ENCODE measurements at regions not wholly inside any gene's neighbourhood (a gene's known extent, or its start where the extent isn't known, plus 50 kb on each side); places are given as distances from the start of the nearest gene placed in this dataset.

DNA sequence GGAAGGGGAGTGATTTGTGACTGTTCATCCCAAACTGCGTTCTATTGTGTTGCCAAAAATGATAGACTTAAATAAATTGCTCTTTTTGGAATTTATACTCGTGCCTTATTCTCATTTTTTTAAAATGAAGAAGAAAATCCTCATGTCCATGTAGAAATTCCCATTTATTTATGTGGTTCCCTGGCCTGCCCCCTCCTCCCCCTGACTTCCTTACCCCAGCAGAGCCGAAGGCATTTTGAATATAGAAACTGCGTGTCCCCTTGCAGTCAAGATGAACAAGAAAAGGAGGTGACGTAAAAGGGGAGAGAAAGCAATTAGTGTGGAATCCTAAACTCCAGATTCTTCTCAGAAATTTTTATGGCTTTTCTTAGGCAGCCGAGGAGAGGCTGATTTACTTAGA, 126.1 kb downstream of the FAM204A start:
- Histone ChIP-seq H3K36me3 (ENCODE audit: insufficient read depth, low read length) (no peaks in the 10 kb centered on the region), H3K9me3 (ENCODE audit: insufficient read depth, low read depth, low read length) (no peaks in the 10 kb centered on the region), H3K27ac (ENCODE audit: low read depth, low read length) (no peak overlapping the region), H3K9ac (ENCODE audit: low read depth, low read length) (no peak overlapping the region), H3K4me1 (ENCODE audit: insufficient read depth, low read length) (no peaks in the 10 kb centered on the region), H3K27me3 (ENCODE audit: insufficient read depth, low read length) (no peaks in the 10 kb centered on the region), H3K4me3 (ENCODE audit: low read length) (no peak overlapping the region)
- 79% methylated on average over 6 of the region's 6 CpGs for WGBS

DNA sequence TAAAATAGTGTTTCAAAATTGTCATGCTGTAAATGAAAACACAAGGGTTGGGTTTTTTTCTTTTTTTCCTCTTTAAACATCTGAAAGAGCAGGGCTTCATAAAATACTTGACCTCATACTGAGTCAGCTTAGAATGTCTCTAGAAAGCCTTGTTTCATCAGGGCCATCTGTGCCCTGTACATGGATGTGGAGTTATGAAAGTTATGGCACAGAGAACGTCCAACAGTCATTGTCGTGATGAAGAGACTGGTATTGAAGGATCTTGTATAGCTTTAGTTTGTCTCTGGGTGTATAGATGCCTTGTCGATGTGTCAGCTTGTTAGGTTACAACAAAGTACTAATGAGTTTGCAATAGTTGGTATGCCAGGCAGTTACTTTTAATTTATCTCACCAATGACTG, 127.3 kb downstream of the FAM204A start:
- Histone ChIP-seq H3K36me3 (ENCODE audit: insufficient read depth, low read length) (no peaks in the 10 kb centered on the region), H3K4me3 (ENCODE audit: low read length) (no peak overlapping the region), H3K9ac (ENCODE audit: low read depth, low read length) (no peak overlapping the region), H3K27me3 (ENCODE audit: insufficient read depth, low read length) (no peaks in the 10 kb centered on the region), H3K27ac (ENCODE audit: low read depth, low read length) (no peak overlapping the region), H3K9me3 (ENCODE audit: insufficient read depth, low read depth, low read length) (no peaks in the 10 kb centered on the region), H3K4me1 (ENCODE audit: insufficient read depth, low read length) (no peaks in the 10 kb centered on the region)
- WGBS, result 94% methylated on average over 3 of the region's 3 CpGs

DNA sequence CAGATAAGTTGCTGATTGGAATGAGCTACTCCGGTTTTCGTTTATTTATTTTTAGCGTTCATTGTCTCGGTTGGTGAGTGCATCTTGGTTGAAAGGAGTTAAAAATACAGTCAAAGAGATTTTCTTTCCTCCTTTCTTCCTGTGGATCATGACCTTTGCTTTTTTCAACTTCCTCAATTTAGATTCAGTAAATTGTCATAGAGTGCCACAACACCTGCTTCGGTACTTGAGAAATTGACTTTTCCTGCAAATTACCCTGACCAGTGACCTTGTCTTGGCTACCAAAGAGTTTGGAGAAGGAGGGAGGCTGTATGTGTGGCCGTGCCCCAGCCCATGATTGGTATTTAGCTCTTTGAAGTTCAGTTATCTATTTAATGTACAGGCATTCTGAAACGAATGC, 128.7 kb downstream of the FAM204A start:
- H3K4me3 ChIP-seq (ENCODE audit: low read length), result no peak overlapping the region
- no peaks in the 10 kb centered on the region for H3K27me3 ChIP-seq (ENCODE audit: insufficient read depth, low read length)
- H3K27ac ChIP-seq (ENCODE audit: low read depth, low read length), result no peak overlapping the region
- H3K36me3 ChIP-seq (ENCODE audit: insufficient read depth, low read length), result no peaks in the 10 kb centered on the region
- no peaks in the 10 kb centered on the region for H3K9me3 ChIP-seq (ENCODE audit: insufficient read depth, low read depth, low read length)
- 85% methylated on average over 6 of the region's 7 CpGs for WGBS
- no peak overlapping the region for H3K9ac ChIP-seq (ENCODE audit: low read depth, low read length)
- H3K4me1 ChIP-seq (ENCODE audit: insufficient read depth, low read length), result no peaks in the 10 kb centered on the region

DNA sequence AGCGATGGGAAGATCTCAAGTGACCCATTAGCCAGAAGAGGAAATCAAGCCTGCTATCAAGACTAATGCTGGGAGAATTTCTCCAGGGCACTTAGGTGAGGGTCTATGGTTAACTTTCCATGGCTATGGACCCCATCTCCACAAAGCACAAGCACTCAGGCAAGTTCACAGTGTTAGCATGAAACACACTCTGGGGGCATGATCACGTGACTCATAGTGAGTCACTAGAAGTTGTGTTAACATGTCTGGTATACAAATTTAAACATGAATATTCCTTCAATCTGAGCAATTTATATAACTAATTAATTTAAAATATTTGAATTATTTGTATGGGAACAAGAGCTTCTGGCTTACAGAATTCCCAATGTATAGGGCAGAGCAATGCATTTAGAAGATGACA, 131.8 kb downstream of the FAM204A start:
- Histone ChIP-seq H3K27me3 (ENCODE audit: insufficient read depth, low read length) (no peaks in the 10 kb centered on the region), H3K27ac (ENCODE audit: low read depth, low read length) (no peak overlapping the region), H3K9me3 (ENCODE audit: insufficient read depth, low read depth, low read length) (no peaks in the 10 kb centered on the region), H3K9ac (ENCODE audit: low read depth, low read length) (no peak overlapping the region), H3K4me1 (ENCODE audit: insufficient read depth, low read length) (peaks cover 7% of the 10 kb centered on the region), H3K36me3 (ENCODE audit: insufficient read depth, low read length) (no peaks in the 10 kb centered on the region), H3K4me3 (ENCODE audit: low read length) (no peak overlapping the region)
- WGBS, result 100% methylated on average over 2 of the region's 2 CpGs

DNA sequence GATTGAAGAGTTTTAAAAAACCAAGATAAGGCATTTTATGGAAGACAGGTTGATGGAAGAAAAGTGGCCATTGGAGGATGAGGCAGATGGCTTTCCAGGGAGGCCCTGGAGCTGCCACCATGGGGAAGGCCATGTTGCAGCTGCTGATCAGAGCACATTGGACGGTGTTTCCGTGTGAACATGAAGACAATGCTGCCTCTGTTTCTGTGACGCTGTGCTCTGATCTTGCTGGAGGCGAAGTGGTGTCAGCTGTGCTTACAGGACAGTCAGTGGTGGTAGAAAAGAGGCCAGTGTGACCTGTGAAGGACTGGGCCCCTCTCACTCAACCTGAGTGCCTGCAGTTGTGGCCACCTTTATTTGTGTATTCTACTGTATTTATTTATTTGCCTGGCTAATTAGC, 132.9 kb downstream of the FAM204A start:
- H3K4me3 ChIP-seq (ENCODE audit: low read length), result no peak overlapping the region
- no peak overlapping the region for H3K9ac ChIP-seq (ENCODE audit: low read depth, low read length)
- H3K27ac ChIP-seq (ENCODE audit: low read depth, low read length), result no peak overlapping the region
- no peaks in the 10 kb centered on the region for H3K36me3 ChIP-seq (ENCODE audit: insufficient read depth, low read length)
- no peaks in the 10 kb centered on the region for H3K9me3 ChIP-seq (ENCODE audit: insufficient read depth, low read depth, low read length)
- H3K27me3 ChIP-seq (ENCODE audit: insufficient read depth, low read length), result no peaks in the 10 kb centered on the region; the same call in 1 of the 2 replicates
- peaks cover 16% of the 10 kb centered on the region for H3K4me1 ChIP-seq (ENCODE audit: insufficient read depth, low read length)
- WGBS, result 89% methylated on average over 4 of the region's 4 CpGs

DNA sequence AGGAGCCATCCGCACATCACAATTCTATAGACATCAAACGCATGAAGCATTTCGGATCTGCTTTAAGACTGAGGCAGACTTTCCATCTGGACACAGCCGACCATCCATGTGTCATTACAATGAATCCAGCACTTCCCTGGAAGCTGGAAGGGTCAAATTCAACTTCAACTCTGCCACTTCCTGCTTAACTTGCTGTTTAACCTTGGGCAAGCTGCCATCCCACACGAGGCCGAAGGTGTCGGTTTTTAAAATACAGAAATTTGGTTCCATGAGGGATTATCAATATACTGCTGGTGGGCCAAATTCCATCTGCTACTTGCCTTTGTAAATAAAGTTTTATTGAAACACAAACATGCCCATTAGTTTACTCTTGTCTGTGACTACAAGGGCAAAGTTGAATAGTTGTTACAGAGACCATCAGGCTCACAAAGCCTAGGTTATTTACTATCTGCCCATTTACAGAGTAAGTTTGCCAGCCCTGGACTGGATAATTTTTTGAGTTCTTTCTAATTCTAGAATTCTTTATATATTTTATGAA, 134.6 kb downstream of the FAM204A start:
- 93% methylated on average over 7 of the region's 7 CpGs for WGBS
- H3K27me3 ChIP-seq (ENCODE audit: insufficient read depth, low read length), result peaks cover 13% of the 10 kb centered on the region; the same call in 1 of the 2 replicates
- no peaks in the 10 kb centered on the region for H3K9me3 ChIP-seq (ENCODE audit: insufficient read depth, low read depth, low read length)
- H3K4me3 ChIP-seq (ENCODE audit: low read length), result no peak overlapping the region
- H3K9ac ChIP-seq (ENCODE audit: low read depth, low read length), result no peak overlapping the region
- no peaks in the 10 kb centered on the region for H3K36me3 ChIP-seq (ENCODE audit: insufficient read depth, low read length)
- no peak overlapping the region for H3K27ac ChIP-seq (ENCODE audit: low read depth, low read length)
- peaks cover 31% of the 10 kb centered on the region for H3K4me1 ChIP-seq (ENCODE audit: insufficient read depth, low read length)

DNA sequence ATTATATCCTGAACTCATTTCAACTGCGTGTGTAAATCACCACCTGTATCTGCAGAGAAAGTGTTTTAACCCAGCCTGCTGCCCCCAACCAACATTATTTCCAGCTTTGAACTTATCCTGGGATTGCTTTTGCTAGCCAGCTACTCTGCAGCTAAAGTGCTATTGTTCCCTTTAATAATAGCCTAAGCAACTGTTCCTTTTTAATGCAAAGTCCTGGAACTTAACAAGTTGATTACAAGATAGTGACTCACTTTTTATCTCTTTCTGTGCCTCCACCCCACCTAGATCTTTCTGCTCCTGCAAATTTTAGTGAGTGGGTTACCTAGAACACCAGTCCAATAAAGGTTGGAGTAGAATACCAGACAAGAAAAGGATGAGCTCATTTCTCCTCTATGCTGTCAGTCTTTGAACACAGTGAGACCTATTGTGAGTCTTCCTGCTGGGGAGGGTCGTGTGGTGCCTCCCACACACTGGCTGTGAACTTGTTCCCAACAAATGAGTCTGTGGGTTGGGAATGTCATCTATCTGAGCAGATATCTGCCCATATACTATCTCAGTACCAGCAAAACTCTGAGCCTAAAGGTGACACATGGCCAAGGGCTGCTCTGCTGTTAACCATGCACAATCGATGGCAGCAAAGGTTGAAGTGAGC, 137.7 kb downstream of the FAM204A start:
- WGBS, result 36% methylated on average over 3 of the region's 3 CpGs
- H3K27ac ChIP-seq (ENCODE audit: low read depth, low read length), result no peak overlapping the region

GRCh38 chr10:118203461-118203860, 138.7 kb downstream of the FAM204A start:
- Histone ChIP-seq H3K36me3 (ENCODE audit: insufficient read depth, low read length) (no peaks in the 10 kb centered on the region), H3K9me3 (ENCODE audit: insufficient read depth, low read depth, low read length) (no peaks in the 10 kb centered on the region), H3K27me3 (ENCODE audit: insufficient read depth, low read length) (peaks cover 13% of the 10 kb centered on the region; the same call in 1 of the 2 replicates), H3K27ac (ENCODE audit: low read depth, low read length) (no peak overlapping the region), H3K4me3 (ENCODE audit: low read length) (no peak overlapping the region), H3K4me1 (ENCODE audit: insufficient read depth, low read length) (peaks cover 31% of the 10 kb centered on the region), H3K9ac (ENCODE audit: low read depth, low read length) (no peak overlapping the region)
- whole genome bisulfite sequencing, result no CpG with 5 or more reads among the region's 2 CpGs

More for the DNA sequence above, 137.7 kb downstream of the FAM204A start:
- no peak overlapping the region for H3K9ac ChIP-seq (ENCODE audit: low read depth, low read length)
- H3K27me3 ChIP-seq (ENCODE audit: insufficient read depth, low read length), result peaks cover 13% of the 10 kb centered on the region; the same call in 1 of the 2 replicates
- H3K9me3 ChIP-seq (ENCODE audit: insufficient read depth, low read depth, low read length), result no peaks in the 10 kb centered on the region
- H3K36me3 ChIP-seq (ENCODE audit: insufficient read depth, low read length), result no peaks in the 10 kb centered on the region
- H3K4me3 ChIP-seq (ENCODE audit: low read length), result peak overlapping the region; percentile 7; the same call in 1 of the 2 replicates
- H3K4me1 ChIP-seq (ENCODE audit: insufficient read depth, low read length), result peaks cover 31% of the 10 kb centered on the region

DNA sequence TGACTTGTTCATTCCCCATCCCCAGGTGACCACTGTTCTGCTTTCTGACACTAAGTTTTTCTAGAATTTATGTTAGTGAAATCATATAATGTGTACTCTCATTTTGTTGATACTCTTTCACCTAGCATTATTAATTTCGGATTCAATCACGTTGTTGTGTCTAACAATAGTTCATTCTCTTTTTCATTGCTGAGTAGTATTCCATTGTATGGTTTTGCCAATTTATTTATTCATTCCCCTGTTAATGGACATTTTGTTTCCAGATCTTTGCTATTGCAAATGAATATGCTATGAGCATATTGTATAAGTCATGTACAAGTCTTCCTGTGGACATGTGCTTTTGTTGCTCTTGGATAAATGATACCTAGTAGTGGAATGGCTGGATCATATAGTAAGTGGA, 146.4 kb downstream of the FAM204A start:
- no peaks in the 10 kb centered on the region for H3K4me1 ChIP-seq (ENCODE audit: insufficient read depth, low read length)
- H3K27me3 ChIP-seq (ENCODE audit: insufficient read depth, low read length), result no peaks in the 10 kb centered on the region
- no peak overlapping the region for H3K27ac ChIP-seq (ENCODE audit: low read depth, low read length)
- no peaks in the 10 kb centered on the region for H3K9me3 ChIP-seq (ENCODE audit: insufficient read depth, low read depth, low read length)
- no peak overlapping the region for H3K9ac ChIP-seq (ENCODE audit: low read depth, low read length)
- H3K4me3 ChIP-seq (ENCODE audit: low read length), result no peak overlapping the region
- H3K36me3 ChIP-seq (ENCODE audit: insufficient read depth, low read length), result no peaks in the 10 kb centered on the region
- WGBS, result 94% methylated on average over 2 of the region's 2 CpGs

- Histone ChIP-seq H3K36me3 (ENCODE audit: insufficient read depth, low read length) (no peaks in the 10 kb centered on the region), H3K4me3 (ENCODE audit: low read length) (no peak overlapping the region)
- WGBS, result 93% methylated on average over 4 of the region's 4 CpGs
Observed at GRCh38 chr10:118193642-118194041, 146.9 kb upstream of the RAB11FIP2 start.

DNA sequence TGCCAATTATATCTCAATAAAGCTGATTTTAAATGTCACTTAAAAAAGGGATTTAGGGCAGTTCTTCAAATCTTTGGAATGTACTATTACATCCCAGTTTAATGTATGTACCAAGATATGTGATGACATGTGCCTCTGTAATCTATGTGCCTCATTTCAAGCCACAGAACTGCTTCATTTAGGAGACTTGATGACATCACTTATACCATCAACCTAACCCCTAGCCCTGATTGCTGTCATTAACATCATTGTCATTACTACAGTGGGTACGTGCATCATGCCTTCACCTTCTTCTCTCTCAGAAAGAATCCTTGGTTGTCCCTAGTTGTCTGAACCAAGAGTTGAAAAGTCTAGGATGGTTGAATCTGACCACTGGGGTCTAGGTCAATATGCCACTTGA, 134.3 kb upstream of the RAB11FIP2 start:
- no peak overlapping the region for H3K4me3 ChIP-seq (ENCODE audit: low read length)
- no peaks in the 10 kb centered on the region for H3K27me3 ChIP-seq (ENCODE audit: insufficient read depth, low read length)
- no peaks in the 10 kb centered on the region for H3K4me1 ChIP-seq (ENCODE audit: insufficient read depth, low read length)
- no peak overlapping the region for H3K27ac ChIP-seq (ENCODE audit: low read depth, low read length)
- no peaks in the 10 kb centered on the region for H3K36me3 ChIP-seq (ENCODE audit: insufficient read depth, low read length)
- WGBS, result 83% methylated on average over 1 of the region's 1 CpG
- peaks cover 7% of the 10 kb centered on the region for H3K9me3 ChIP-seq (ENCODE audit: insufficient read depth, low read depth, low read length)
- no peak overlapping the region for H3K9ac ChIP-seq (ENCODE audit: low read depth, low read length)

More at GRCh38 chr10:118193642-118194041, 146.9 kb upstream of the RAB11FIP2 start:
- Histone ChIP-seq H3K27ac (ENCODE audit: low read depth, low read length) (no peak overlapping the region), H3K4me1 (ENCODE audit: insufficient read depth, low read length) (no peaks in the 10 kb centered on the region), H3K9me3 (ENCODE audit: insufficient read depth, low read depth, low read length) (no peaks in the 10 kb centered on the region), H3K9ac (ENCODE audit: low read depth, low read length) (no peak overlapping the region), H3K27me3 (ENCODE audit: insufficient read depth, low read length) (no peaks in the 10 kb centered on the region)
